ENCODE measurements at regions not wholly inside any gene's neighbourhood (a gene's known extent, or its start where the extent isn't known, plus 50 kb on each side); places are given as distances from the start of the nearest gene placed in this dataset.
"Not testable (repeated sequence)": the region's sequence is repeated elsewhere in the genome, so short reads cannot be mapped to it uniquely, and the experiment has no call there.

GRCh38 chr21:14670409-14670808, 124.3 kb upstream of the SAMSN1 start:
- Histone ChIP-seq H3K4me3 (ENCODE audit: insufficient read length, low read depth) (no peak overlapping the region), H3K9me3 (ENCODE audit: insufficient read depth, low read length) (no peaks in the 10 kb centered on the region), H3K4me1 (ENCODE audit: insufficient read depth, insufficient read length) (no peaks in the 10 kb centered on the region), H3K36me3 (ENCODE audit: insufficient read depth, insufficient read length, low read length) (no peaks in the 10 kb centered on the region), H3K27me3 (ENCODE audit: insufficient read depth, insufficient read length) (no peaks in the 10 kb centered on the region), H3K9ac (ENCODE audit: insufficient read length, low read depth) (no peak overlapping the region)
- DNase-seq (ENCODE audit: low read depth, low spot score), result no peak
- TF ChIP-seq ZNF274 (IDR thresholded peaks at IDR 0.05; ENCODE audit: low read depth, low read length) (no peak), SUZ12 (IDR thresholded peaks at IDR 0.05; ENCODE audit: extremely low read depth, insufficient read depth, insufficient read length) (no peak), YY1 (IDR thresholded peaks at IDR 0.05; ENCODE audit: insufficient read depth, insufficient read length) (no peak)

DNA sequence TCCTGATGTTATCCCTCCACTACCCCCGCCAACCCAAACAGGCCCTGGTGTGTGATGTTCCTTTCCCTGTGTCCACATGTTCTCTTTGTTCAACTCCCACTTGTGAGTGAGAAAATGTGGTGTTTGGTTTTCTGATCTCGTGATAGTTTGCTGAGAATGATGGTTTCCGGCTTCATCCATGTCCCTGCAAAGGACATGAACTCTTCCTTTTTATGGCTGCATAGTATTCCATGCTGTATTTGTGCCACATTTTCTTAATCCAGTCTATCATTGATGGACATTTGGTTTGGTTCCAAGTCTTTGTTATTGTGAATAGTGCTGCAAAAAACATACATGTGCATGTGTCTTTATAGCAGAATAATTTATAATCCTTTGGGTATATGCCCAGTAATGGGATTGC, 123.0 kb upstream of the SAMSN1 start:
- H3K9me3 ChIP-seq (ENCODE audit: insufficient read depth, low read length), result not testable (repeated sequence)

GRCh38 chr21:14657241-14658008, 111.3 kb upstream of the SAMSN1 start:
- DNase-seq (ENCODE audit: low read depth, low spot score), result no peak
- H3K9ac ChIP-seq (ENCODE audit: insufficient read length, low read depth), result no peak overlapping the region

More for the DNA sequence above, 123.0 kb upstream of the SAMSN1 start:
- H3K36me3 ChIP-seq (ENCODE audit: insufficient read depth, insufficient read length, low read length); H3K27me3 ChIP-seq (ENCODE audit: insufficient read depth, insufficient read length); H3K4me1 ChIP-seq (ENCODE audit: insufficient read depth, insufficient read length); H3K9ac ChIP-seq (ENCODE audit: insufficient read length, low read depth); DNase-seq (ENCODE audit: low read depth, low spot score); H3K4me3 ChIP-seq (ENCODE audit: insufficient read length, low read depth): not testable (repeated sequence)

GRCh38 chr21:14646893-14647292, 100.8 kb upstream of the SAMSN1 start:
- Histone ChIP-seq H3K9me3 (ENCODE audit: insufficient read depth, low read length) (no peaks in the 10 kb centered on the region), H3K27me3 (ENCODE audit: insufficient read depth, insufficient read length) (no peaks in the 10 kb centered on the region), H3K4me3 (ENCODE audit: insufficient read length, low read depth) (no peak overlapping the region), H3K9ac (ENCODE audit: insufficient read length, low read depth) (no peak overlapping the region), H3K36me3 (ENCODE audit: insufficient read depth, insufficient read length, low read length) (no peaks in the 10 kb centered on the region), H3K4me1 (ENCODE audit: insufficient read depth, insufficient read length) (no peaks in the 10 kb centered on the region)
- no peak for TF ChIP-seq ZNF274 (IDR thresholded peaks at IDR 0.05; ENCODE audit: low read depth, low read length)
- no peak for TF ChIP-seq YY1 (IDR thresholded peaks at IDR 0.05; ENCODE audit: insufficient read depth, insufficient read length)
- no peak for TF ChIP-seq SUZ12 (IDR thresholded peaks at IDR 0.05; ENCODE audit: extremely low read depth, insufficient read depth, insufficient read length)
- no peak for DNase-seq (ENCODE audit: low read depth, low spot score)

More at GRCh38 chr21:14657241-14658008, 111.3 kb upstream of the SAMSN1 start:
- Histone ChIP-seq H3K9me3 (ENCODE audit: insufficient read depth, low read length) (no peaks in the 10 kb centered on the region), H3K4me1 (ENCODE audit: insufficient read depth, insufficient read length) (no peaks in the 10 kb centered on the region), H3K27me3 (ENCODE audit: insufficient read depth, insufficient read length) (no peaks in the 10 kb centered on the region), H3K4me3 (ENCODE audit: insufficient read length, low read depth) (no peak overlapping the region), H3K36me3 (ENCODE audit: insufficient read depth, insufficient read length, low read length) (no peaks in the 10 kb centered on the region)
- TF ChIP-seq SUZ12 (IDR thresholded peaks at IDR 0.05; ENCODE audit: extremely low read depth, insufficient read depth, insufficient read length) (no peak), ZNF274 (IDR thresholded peaks at IDR 0.05; ENCODE audit: low read depth, low read length) (no peak), YY1 (IDR thresholded peaks at IDR 0.05; ENCODE audit: insufficient read depth, insufficient read length) (no peak)

GRCh38 chr21:14645702-14646101, 99.6 kb upstream of the SAMSN1 start:
- H3K9me3 ChIP-seq (ENCODE audit: insufficient read depth, low read length), result no peaks in the 10 kb centered on the region
- no peak overlapping the region for H3K4me3 ChIP-seq (ENCODE audit: insufficient read length, low read depth)
- no peak for DNase-seq (ENCODE audit: low read depth, low spot score)
- no peaks in the 10 kb centered on the region for H3K27me3 ChIP-seq (ENCODE audit: insufficient read depth, insufficient read length)
- H3K36me3 ChIP-seq (ENCODE audit: insufficient read depth, insufficient read length, low read length), result no peaks in the 10 kb centered on the region
- H3K4me1 ChIP-seq (ENCODE audit: insufficient read depth, insufficient read length), result no peaks in the 10 kb centered on the region
- TF ChIP-seq YY1 (IDR thresholded peaks at IDR 0.05; ENCODE audit: insufficient read depth, insufficient read length) (no peak), SUZ12 (IDR thresholded peaks at IDR 0.05; ENCODE audit: extremely low read depth, insufficient read depth, insufficient read length) (no peak), ZNF274 (IDR thresholded peaks at IDR 0.05; ENCODE audit: low read depth, low read length) (no peak)
- H3K9ac ChIP-seq (ENCODE audit: insufficient read length, low read depth), result no peak overlapping the region

GRCh38 chr21:14632359-14632758, 86.2 kb upstream of the SAMSN1 start:
- no peaks in the 10 kb centered on the region for H3K27me3 ChIP-seq (ENCODE audit: insufficient read depth, insufficient read length)
- H3K9ac ChIP-seq (ENCODE audit: insufficient read length, low read depth), result no peak overlapping the region
- DNase-seq (ENCODE audit: low read depth, low spot score), result no peak
- H3K4me3 ChIP-seq (ENCODE audit: insufficient read length, low read depth), result no peak overlapping the region
- H3K4me1 ChIP-seq (ENCODE audit: insufficient read depth, insufficient read length), result no peaks in the 10 kb centered on the region
- no peaks in the 10 kb centered on the region for H3K36me3 ChIP-seq (ENCODE audit: insufficient read depth, insufficient read length, low read length)
- no peaks in the 10 kb centered on the region for H3K9me3 ChIP-seq (ENCODE audit: insufficient read depth, low read length)
- TF ChIP-seq YY1 (IDR thresholded peaks at IDR 0.05; ENCODE audit: insufficient read depth, insufficient read length), result no peak
- TF ChIP-seq ZNF274 (IDR thresholded peaks at IDR 0.05; ENCODE audit: low read depth, low read length), result no peak
- TF ChIP-seq SUZ12 (IDR thresholded peaks at IDR 0.05; ENCODE audit: extremely low read depth, insufficient read depth, insufficient read length), result no peak

DNA sequence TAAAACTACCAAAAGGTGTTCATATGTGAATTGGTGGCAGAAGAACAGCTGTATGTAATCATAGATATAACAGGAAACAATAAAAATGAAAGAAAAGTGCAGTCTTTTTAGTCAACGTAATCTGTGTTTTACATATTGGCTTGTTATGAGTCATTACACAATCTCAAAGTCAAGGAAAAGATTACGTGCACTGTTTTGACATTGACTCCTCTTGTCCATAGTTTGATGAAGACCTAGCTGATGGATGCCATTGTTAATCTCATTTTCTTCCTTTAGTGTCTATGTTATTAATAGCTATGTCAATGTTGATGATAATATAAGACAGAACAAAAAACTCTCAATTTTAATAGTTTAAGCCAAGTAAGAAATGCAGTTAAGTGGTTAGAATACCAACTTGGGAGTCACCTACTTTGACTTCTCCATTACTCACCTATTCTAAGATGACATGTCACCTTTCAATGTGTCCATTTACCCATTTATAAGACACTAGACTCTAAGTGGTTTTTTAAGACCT, 84.5 kb upstream of the SAMSN1 start:
- TF ChIP-seq SUZ12 (IDR thresholded peaks at IDR 0.05; ENCODE audit: extremely low read depth, insufficient read depth, insufficient read length), result no peak
- no peak for TF ChIP-seq YY1 (IDR thresholded peaks at IDR 0.05; ENCODE audit: insufficient read depth, insufficient read length)
- TF ChIP-seq ZNF274 (IDR thresholded peaks at IDR 0.05; ENCODE audit: low read depth, low read length), result no peak
- H3K9me3 ChIP-seq (ENCODE audit: insufficient read depth, low read length), result no peaks in the 10 kb centered on the region
- DNase-seq (ENCODE audit: low read depth, low spot score), result no peak
- no peaks in the 10 kb centered on the region for H3K4me1 ChIP-seq (ENCODE audit: insufficient read depth, insufficient read length)
- no peak overlapping the region for H3K9ac ChIP-seq (ENCODE audit: insufficient read length, low read depth)
- H3K27me3 ChIP-seq (ENCODE audit: insufficient read depth, insufficient read length), result no peaks in the 10 kb centered on the region
- H3K4me3 ChIP-seq (ENCODE audit: insufficient read length, low read depth), result no peak overlapping the region
- no peaks in the 10 kb centered on the region for H3K36me3 ChIP-seq (ENCODE audit: insufficient read depth, insufficient read length, low read length)
